ENCODE measurements at regions not wholly inside any gene's neighbourhood (a gene's known extent, or its start where the extent isn't known, plus 50 kb on each side); places are given as distances from the start of the nearest gene placed in this dataset.

GRCh38 chr7:106553446-106553836 lies 107.5 kb downstream of the CCDC71L start:
- H3K4me1 ChIP-seq: no peaks in the 10 kb centered on the region
- no peak for DNase-seq
- no peaks in the 10 kb centered on the region for H3K27me3 ChIP-seq
- H3K27ac ChIP-seq: no peak overlapping the region
- no peaks in the 10 kb centered on the region for H3K36me3 ChIP-seq (ENCODE audit: low read depth, missing control alignments)
- TF ChIP-seq POLR2A (IDR thresholded peaks at IDR 0.05) (no peak), CTCF (IDR thresholded peaks at IDR 0.05) (no peak)
- intact Hi-C loops (cut with DNase I; ENCODE audit: low total_unique reads): no loop called here
- H3K9me3 ChIP-seq: no peaks in the 10 kb centered on the region
- no peak overlapping the region for H3K4me3 ChIP-seq
- 63 to 70% methylated on average over 3 of the region's 3 CpGs for WGBS, 2 donors

- H3K27me3 ChIP-seq: no peaks in the 10 kb centered on the region
Measured at GRCh38 chr7:106552645-106553445, 108.1 kb downstream of the CCDC71L start.

GRCh38 chr7:106551936-106552335 lies 109.0 kb downstream of the CCDC71L start:
- Histone ChIP-seq H3K36me3 (ENCODE audit: low read depth, missing control alignments) (no peaks in the 10 kb centered on the region), H3K9me3 (no peaks in the 10 kb centered on the region), H3K27me3 (no peaks in the 10 kb centered on the region), H3K27ac (no peak overlapping the region), H3K4me3 (no peak overlapping the region), H3K4me1 (no peaks in the 10 kb centered on the region)
- 87 to 94% methylated on average over 1 of the region's 1 CpG for WGBS, 2 donors
- TF ChIP-seq CTCF (IDR thresholded peaks at IDR 0.05): no peak
- TF ChIP-seq POLR2A (IDR thresholded peaks at IDR 0.05): no peak
- no peak for DNase-seq
- intact Hi-C loops (cut with DNase I; ENCODE audit: low total_unique reads): no loop called here

More at GRCh38 chr7:106552645-106553445, 108.1 kb downstream of the CCDC71L start:
- TF ChIP-seq POLR2A (IDR thresholded peaks at IDR 0.05) (no peak), CTCF (IDR thresholded peaks at IDR 0.05) (no peak)
- Histone ChIP-seq H3K4me3 (no peak overlapping the region), H3K4me1 (no peaks in the 10 kb centered on the region), H3K9me3 (no peaks in the 10 kb centered on the region), H3K27ac (no peak overlapping the region), H3K36me3 (ENCODE audit: low read depth, missing control alignments) (no peaks in the 10 kb centered on the region)
- no peak for DNase-seq
- WGBS, 2 donors: 71 to 88% methylated on average over 5 of the region's 5 CpGs
- intact Hi-C loops (cut with DNase I; ENCODE audit: low total_unique reads): no loop called here

GRCh38 chr7:106548491-106548890 lies 112.5 kb downstream of the CCDC71L start:
- Histone ChIP-seq H3K9me3 (no peaks in the 10 kb centered on the region), H3K4me3 (no peak overlapping the region), H3K27me3 (no peaks in the 10 kb centered on the region), H3K27ac (no peak overlapping the region), H3K4me1 (no peaks in the 10 kb centered on the region), H3K36me3 (ENCODE audit: low read depth, missing control alignments) (no peaks in the 10 kb centered on the region)
- DNase-seq: no peak
- intact Hi-C loops (cut with DNase I; ENCODE audit: low total_unique reads): no loop called here
- TF ChIP-seq CTCF (IDR thresholded peaks at IDR 0.05) (no peak), POLR2A (IDR thresholded peaks at IDR 0.05) (no peak)

GRCh38 chr7:106545275-106545674 lies 115.7 kb downstream of the CCDC71L start:
- no peak for DNase-seq
- H3K4me3 ChIP-seq: no peak overlapping the region
- no peaks in the 10 kb centered on the region for H3K4me1 ChIP-seq
- H3K27ac ChIP-seq: no peak overlapping the region
- no peaks in the 10 kb centered on the region for H3K9me3 ChIP-seq
- TF ChIP-seq POLR2A (IDR thresholded peaks at IDR 0.05): no peak
- TF ChIP-seq CTCF (IDR thresholded peaks at IDR 0.05): no peak
- WGBS, 2 donors: 75 to 86% methylated on average over 3 of the region's 3 CpGs
- intact Hi-C loops (cut with DNase I; ENCODE audit: low total_unique reads): no loop called here
- H3K27me3 ChIP-seq: no peaks in the 10 kb centered on the region
- H3K36me3 ChIP-seq (ENCODE audit: low read depth, missing control alignments): no peaks in the 10 kb centered on the region
